K562 (cell line): ENCODE measurements at regions not wholly inside any gene's neighbourhood (a gene's known extent, or its start where the extent isn't known, plus 50 kb on each side); places are given as distances from the start of the nearest gene placed in this dataset.

ENCODE experiments used
- PYGO2 ChIP-seq: fragments of 450-650 bp; IDR thresholded peaks from 2 replicates; pipeline ENCODE4 v1.6.1; 2016; ENCODE audit warnings: mild to moderate bottlenecking, missing genetic modification characterization, moderate library complexity, missing compliant biosample characterization
- TF ChIP-seq, protein P1 (sequence below): fragments of 450-650 bp; IDR thresholded peaks from 2 replicates; pipeline ENCODE4 v1.6.1; 2016; ENCODE audit warnings: borderline replicate concordance

DNA sequence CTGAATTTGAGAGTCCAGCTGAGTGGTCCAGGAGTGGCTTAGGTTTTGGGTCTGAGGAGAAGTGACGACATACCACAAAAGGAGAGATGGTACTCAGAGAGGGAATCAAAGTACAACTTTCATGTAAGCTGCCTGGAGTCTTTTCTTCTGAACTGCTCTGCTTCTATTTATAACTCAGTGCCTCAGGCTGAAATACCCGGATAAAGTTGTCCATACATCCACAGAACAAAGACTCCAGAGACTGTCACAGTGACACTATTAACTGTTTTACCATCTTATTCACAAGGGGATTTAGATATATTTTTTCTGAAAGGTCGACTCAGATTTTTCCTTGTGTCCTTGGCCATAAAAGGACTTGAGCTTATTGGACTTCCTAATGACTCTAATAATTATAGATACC is 264.3 kb upstream of the DNAJC19 start:
- TF ChIP-seq PYGO2 (tag): no peak
- TF ChIP-seq, protein P1, sequence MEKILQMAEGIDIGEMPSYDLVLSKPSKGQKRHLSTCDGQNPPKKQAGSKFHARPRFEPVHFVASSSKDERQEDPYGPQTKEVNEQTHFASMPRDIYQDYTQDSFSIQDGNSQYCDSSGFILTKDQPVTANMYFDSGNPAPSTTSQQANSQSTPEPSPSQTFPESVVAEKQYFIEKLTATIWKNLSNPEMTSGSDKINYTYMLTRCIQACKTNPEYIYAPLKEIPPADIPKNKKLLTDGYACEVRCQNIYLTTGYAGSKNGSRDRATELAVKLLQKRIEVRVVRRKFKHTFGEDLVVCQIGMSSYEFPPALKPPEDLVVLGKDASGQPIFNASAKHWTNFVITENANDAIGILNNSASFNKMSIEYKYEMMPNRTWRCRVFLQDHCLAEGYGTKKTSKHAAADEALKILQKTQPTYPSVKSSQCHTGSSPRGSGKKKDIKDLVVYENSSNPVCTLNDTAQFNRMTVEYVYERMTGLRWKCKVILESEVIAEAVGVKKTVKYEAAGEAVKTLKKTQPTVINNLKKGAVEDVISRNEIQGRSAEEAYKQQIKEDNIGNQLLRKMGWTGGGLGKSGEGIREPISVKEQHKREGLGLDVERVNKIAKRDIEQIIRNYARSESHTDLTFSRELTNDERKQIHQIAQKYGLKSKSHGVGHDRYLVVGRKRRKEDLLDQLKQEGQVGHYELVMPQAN: no peak
